ENCODE measurements at regions not wholly inside any gene's neighbourhood (a gene's known extent, or its start where the extent isn't known, plus 50 kb on each side); places are given as distances from the start of the nearest gene placed in this dataset.

DNA sequence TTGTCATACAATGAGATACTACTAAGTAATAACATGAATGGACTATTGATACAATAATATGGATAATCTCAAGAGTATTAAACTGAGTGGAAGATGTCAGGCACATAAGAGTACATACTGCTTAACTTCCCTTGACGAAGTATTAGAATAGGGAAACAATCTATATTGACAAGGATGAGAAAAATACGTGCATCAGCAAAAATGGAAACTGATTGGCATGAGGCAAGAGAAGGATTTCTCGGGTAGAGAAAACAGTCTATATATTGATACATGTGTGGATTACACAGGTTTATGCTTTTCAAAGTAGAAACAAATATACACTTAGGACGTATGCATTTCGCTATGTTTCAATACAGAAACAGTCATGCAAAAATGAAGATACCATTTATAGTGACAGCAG lies 57.4 kb downstream of the PRR20E start:
- DNase-seq = no peak

DNA sequence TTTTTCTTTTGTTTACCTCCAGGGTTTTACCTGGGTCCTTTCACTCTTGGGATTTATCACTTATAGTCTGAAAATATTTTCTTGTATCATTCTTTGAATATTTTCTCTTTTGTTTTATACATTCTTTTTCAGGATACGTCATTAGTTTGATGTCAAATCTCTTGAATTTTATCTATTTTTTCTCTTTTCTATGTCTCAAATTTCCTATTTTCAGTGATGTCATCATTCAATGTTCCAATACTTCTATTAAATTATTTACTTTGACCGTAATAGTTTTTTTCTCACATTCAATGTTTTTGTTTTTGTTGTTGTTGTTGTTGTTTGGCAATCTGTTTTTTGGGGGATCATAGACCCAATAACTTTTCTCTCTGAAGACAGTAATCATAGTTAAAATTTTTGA lies 83.5 kb downstream of the PRR20E start:
- DNase-seq = no peak

DNA sequence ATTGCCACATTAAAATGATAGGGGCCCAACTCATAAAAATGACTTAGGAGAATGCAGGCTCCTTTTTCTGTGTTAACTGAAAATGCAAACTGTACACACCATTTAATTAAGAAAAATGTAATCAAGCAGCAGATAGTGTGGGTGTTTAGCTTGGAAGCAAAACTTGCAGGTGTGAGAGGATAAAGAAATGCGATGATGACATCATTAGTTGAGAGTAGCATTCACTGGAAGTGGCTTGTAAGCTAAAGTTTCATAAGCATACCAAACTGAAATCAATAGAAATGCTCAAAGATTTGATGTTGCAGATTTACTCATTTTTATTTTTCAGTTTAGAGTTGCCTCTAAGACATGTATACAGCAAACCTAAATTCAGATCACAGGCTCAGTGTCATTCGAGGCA lies 86.6 kb downstream of the PRR20E start:
- no peak for DNase-seq

DNA sequence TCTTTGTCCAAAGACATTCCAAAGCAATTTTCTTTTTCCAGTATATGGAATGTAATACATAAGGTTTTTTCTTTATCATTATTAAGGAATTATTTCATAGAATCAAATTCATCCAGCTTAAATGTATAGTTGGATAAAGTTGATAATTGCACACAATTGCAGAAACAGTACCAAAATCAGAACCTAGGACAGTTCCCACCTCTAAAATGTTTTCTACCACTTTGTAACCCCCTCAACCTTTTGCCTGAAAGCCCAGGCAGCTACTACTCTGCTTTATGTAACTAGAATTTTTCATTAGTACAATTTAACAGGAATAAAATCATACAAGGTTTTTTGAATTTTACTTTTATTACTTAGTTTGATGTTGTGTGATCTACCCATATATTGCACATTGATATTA lies 98.0 kb downstream of the PRR20E start:
- no peak for DNase-seq

DNA sequence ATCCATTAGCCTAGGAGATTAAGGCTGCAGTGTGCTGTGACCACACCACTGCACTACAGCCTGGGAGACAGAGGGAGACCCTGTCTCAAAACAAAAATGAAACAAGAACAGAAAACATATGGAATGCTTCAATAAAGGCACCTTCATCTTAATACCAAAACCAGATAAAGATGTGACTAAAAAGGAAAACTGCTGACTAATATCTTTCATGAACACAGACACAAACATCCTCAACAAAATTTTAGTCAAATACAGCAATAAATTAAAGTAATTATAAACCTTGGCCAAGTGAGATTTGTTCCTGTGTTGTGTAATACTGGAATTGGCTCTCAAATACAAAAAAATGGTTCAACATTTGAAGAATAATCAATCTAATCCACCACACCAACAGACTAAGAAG lies 103.5 kb downstream of the PRR20E start:
- DNase-seq = no peak

DNA sequence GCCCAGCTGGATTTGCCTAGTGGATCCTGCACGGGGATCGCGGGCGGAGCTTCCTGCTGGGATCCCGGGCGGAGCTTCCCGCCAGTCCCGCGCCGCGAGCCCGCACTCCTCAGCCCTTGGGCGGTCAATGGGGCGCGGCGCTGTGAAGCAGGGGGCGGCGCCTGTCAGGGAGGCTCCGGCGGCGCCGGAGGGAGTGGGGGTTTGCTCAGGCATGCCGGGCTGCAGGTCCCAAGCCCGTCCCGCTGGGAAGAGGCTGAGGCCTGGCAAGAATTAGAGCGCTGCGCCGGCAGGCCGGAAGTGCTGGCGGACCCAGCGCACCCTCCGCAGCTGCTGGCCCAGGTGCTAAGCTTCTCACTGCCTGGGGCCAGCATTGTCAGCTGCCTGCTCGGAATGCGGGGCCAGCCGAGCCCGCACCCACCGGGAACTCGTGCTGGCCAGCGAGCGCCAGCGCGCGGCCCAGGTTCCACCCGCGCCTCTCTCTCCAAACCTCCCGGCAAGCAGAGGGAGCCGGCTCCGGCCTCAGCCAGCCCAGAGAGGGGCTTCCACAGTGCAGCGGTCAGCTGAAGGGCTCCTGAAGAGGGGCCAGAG lies 119.6 kb downstream of the PRR20E start:
- DNase-seq = no peak

DNA sequence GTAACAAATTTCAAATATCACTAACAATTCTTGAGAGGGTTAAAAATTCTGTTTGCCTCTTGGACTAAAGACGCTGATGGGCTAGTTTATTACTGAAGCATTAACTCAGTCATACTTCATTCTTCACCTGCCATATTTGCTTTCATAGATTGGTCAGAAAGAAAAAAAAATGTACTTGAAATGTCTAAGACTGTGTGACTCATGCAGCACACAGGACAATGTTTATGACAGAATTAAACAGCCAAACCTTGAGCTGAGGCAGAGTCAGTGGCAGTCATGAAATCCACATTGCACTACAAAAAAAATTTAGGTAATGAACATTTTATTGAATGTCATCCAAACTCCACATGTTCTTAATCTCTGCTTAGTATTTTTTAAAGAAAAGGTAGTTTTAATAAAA lies 135.6 kb downstream of the PRR20E start:
- DNase-seq = no peak

DNA sequence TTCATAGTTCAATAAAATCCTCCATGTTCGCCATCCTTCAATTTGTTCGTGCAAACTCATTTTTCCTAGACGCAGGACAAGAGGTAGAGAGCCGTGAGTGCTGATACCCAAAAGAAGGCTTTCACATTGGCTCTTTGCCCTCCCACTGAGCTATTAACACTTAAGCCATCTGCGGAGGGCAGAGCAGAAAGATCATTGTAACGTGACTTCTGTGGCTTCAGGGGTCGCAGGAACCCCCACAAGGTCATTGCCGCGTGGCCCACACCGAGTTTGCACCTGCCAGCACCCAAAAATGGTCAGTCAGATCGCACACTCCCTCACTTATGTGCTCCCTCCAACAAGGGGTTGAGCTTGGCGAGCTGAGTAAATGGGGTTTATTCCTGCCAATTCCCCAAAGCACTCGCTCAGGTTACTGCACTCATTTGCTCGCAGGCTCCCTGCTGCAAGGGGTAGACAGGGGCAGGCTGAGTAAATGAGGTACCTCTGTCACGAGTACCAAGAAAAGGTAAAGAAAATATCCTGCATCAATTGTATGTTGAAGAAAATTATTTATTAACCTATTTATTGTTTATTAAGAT lies 144.1 kb downstream of the PRR20E start:
- no peak for DNase-seq

DNA sequence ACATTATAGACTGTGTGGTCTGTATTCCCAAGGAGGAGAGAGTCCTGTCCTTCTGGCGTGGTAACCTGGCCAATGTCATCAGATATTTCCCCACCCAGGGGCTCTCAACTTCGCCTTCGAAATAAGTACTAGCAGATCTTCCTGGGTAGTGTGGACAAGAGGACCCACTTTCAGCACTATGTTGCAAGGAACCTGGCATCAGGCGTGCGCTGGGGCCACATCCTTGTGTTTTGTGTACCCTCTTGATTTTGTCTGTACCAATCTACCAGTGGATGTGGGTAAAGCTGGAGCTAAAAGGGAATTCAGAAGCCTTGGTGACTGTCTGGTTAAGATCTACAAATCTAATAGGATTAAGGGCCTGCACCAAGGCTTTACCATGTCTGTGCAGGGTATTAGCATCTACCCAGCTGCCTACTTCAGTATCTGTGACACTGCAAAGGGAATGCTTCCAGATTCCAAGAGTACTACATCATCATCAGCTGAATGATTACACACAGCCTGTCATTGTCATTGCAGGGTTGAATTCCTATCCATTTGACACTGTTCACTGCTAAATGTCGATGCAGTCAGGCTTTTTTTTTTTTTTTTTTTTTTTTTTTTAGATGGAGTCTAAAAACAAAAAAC lies 148.0 kb downstream of the PRR20E start:
- DNase-seq = no peak

DNA sequence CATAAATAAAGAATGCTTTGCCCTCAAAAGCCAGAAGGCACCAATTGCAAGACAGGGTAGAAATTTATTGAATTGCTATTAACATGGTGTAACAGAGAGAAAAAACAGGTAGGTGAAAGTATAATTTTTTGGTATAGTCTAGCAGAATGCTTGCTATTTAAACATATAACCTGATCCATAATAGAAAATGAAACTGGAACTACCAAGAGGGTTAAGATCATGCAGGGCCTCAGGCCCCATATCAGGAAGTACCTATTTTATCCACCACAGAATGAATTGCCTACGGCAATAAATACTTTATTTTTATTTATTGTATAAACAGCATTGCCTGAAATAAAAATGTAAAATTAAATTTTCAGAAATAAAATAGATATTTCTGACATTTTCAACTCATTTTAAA lies 159.5 kb downstream of the PRR20E start:
- no peak for DNase-seq

DNA sequence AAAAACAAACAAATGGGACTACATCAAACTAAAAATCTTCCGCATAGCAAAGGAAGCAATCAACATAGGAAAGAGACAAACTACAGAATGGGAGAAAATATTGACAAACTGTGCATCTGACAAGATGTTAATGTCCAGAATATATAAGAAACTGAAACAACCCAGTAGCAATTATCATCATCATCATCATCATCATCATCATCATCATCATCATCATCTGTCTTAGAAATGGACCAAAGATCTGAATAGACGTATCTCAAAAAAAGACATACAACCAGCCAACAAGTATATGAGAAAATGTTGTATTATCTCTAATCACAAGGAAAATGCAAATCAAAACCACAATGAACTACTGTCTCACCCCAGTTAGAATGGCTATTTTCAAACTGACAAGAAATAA lies 173.9 kb downstream of the PRR20E start:
- no peak for DNase-seq

DNA sequence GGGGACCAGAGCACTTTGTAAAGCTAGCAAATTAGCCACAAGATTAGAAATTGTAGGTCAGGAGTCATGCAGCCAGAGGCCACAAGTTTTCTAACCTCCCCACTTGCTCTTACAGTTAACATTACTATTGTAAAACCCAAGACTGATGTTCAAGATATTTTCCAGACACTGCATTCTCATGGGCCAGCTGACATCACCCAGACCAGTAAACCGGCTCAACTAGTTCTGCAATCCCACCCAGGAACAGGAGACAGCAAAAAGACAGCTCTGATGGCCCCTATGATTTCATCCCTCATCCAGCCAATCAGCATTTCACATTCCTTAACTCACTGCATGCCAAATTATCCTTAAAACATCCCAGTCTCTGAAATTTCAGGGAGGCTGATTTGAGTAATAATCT lies 178.5 kb downstream of the PRR20E start:
- no peak for DNase-seq

DNA sequence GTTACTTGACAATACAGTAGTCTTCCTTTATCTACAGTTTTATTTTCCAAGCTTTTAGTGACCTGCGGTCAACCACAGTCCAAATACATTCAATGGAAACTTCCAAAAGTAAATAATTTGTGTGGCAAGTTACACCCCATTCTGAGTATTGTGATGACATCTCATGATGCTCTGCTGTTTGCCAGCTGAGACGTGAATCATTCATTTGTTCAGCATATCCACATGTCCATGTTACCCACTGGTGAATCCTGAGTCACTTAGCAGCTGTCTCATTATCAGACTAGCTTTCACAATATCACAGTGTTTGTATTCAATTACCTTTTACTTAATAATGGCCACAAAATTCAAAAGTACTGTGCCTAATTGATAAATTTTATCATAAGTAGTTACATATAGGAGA lies 179.8 kb downstream of the PRR20E start:
- DNase-seq = no peak

DNA sequence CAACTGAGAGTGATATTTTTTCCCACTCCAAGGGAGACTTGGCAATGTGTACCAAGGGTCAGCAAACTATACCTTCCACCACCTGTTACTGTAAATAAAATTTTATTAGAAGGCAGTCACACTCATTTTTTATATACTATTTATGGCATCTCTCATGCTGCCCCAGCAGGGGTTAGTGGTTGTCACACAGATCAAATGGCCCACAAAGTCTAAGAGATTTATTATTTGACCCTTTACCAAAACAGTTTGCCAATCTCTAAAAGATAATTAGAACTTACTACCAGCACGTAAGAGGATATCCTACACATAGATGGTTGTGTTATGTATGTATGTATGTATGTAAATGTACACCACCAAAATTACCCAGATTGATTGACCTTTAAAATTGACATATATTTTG lies 185.1 kb downstream of the PRR20E start:
- DNase-seq = no peak

DNA sequence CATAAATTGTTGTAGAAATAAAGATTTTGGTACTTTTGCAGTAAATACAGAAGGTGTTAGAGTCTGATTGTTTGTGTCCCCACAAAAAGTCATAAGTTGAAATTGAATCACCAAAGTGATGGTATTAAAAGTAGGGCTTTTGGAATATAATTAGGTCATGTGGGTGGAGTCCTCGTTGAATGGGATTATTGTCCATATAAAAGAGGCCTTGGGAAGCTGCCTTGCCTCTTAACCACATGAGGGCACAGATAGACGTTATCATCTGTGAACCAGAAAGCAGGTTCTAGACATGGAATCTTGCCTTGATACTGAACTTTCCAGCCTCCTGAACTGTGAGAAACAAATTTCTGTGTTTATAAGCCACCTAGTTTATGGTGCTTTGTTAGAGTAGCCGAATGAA lies 186.8 kb downstream of the PRR20E start:
- no peak for DNase-seq

DNA sequence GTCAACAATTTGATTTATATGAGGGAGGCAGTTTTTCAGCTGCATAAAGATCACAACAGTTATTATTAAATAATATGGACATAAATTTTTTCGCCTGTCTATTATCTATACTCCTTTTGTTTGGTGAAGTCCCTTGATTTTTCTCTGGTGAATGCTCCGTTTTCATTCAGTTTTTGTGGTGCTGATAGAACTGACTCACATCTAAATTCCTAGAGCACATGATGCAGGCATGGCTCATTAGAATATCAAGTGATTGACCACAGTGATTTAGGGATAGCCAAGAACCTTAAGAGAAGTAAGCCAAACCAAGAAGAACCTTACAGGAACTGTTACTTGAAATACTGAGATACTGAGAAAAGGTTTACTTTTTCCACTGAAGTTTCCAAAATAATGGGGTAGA lies 208.9 kb downstream of the PRR20E start:
- DNase-seq = no peak

DNA sequence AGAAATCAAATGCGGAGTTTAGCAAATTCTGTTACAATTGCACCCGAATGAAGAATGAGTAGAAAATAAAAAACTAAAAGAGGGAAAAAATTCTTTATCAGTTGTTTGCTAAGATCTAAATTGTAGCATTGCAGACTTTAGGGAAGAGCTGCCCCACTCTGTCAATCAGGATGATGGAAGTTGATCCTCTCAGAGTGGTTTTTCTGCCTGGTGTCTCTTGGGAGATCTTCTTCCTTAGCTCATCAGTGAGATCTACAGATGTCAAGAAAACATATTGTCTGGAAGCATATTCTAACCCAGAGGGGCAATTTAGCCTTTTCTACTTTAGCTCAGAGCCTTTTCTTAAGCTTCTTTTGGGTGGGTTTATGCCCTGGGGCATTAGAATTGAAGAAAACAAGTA lies 223.2 kb upstream of the PCDH17 start:
- DNase-seq = no peak

DNA sequence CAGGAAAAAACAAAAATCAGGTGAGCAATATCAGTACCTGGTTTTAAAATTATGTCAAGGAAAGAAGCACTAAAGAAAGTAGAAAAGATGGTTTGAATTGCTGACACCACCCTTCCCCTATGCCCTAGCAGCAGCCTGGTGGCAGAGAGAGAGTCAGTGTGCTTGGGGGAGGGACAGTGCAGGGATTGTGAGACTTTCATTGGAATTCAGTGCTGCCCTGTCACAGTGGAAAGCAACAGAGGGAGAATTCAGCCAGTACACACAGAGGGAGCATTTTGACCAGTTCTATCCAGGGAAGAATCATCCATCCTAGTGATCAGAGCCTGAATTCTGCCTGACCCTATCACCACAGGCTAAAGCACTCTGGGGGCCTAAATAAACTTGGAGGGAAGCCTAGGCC lies 222.4 kb upstream of the PCDH17 start:
- no peak for DNase-seq

DNA sequence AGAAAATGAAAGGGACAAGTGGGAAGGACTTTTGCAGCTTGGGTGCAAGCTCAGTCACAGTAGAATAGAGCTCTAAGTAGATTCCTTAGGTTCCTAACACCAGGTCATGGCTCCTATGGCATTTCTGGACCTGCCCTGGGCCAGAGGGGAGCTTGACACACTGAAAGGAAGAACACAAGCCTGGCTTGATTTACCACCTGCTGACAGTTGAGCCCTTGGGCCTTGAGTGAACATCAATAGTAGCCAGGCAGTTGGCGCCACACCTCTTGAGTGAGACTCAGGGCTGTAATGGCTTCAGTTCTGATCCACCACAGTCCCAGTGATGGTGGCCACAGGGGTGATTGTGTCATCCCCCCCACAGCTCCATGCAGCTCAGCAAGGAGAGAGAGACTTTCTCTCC lies 221.9 kb upstream of the PCDH17 start:
- peak in 1 of 2 experiments; percentile 0 for DNase-seq

DNA sequence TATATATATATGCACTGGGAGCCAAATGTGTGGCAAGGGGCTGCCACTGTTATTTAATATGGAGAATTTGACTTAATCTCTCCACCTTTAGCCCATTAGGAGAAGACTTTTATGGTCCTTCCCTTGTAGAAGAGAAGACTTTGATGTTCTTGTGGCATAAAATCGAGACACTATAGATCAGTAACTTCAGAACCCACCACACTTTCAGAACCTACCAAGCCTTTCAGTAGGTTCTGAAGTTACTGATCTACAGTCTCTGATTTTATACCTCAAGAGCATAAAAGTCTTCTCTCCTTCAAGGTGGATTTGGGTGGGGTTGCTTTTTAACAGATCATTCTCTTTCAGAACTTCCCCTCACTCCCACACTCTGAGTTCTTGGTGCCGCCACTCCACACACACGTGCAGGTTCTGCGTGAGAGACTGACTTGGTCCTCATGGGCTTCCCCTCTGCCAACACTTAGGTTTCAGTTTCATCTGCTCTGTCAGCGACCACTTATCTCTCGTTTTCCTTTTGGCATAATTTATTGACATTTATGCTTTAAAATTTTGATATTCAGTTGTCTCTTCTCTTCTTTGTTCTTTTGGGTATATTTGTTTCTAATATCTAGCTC lies 213.4 kb upstream of the PCDH17 start:
- no peak for DNase-seq

DNA sequence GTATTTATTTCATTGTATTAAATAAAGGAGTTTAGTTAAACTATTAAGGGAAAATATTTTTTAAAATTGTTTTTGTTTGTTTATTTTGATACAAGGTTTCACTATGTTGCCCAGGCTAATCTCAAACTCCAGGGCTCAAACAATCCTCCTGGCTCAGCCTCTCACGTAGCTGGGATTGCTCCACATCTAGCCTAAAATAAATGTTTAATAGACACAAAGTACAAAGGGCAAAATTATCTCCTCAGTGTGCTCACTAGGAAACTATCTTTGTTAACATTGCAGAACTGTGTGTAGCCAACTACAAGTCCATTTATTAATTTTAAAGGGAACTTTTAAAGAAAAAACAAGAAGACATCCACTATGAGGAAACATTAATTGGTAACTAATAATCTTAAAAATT lies 207.2 kb upstream of the PCDH17 start:
- DNase-seq = no peak

DNA sequence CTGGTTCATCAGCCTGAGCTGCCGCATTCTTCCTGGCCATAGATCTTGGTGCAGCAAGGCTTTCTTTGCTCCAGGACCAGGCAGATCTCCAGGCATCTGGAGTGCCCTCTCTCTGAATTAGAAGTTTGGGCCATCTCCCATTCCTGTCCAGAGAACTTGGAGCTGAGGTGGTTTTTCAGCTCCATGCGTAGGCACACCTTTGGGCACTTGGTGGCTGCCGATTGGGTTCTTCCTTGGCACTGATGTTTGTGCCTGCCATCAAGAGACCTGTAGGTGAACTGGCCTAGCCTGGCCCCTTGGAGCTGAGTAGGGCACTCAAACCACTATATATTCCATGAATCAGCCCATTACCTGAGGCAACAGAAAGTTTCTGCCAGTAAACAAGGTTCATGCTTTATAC lies 206.0 kb upstream of the PCDH17 start:
- DNase-seq = no peak

DNA sequence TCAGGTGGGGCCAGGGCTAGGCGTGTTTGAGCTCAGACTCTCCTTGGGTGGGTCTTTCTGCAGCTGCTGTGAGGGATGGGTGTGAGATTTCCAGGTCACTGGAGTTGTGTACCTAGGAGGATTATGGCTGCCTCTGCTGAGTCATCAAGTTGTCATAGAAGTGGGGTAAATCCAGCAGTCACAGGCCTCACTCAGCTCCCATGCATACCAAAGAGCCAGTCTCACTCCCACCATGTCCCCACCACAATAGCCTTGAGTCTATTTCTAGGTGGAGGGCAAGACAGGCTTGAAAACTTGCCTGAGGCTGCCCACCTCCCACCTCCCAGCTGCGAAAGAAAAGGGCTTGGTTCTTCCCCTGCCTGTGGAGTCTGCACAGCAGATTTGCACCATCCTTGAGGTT lies 194.0 kb upstream of the PCDH17 start:
- no peak for DNase-seq

DNA sequence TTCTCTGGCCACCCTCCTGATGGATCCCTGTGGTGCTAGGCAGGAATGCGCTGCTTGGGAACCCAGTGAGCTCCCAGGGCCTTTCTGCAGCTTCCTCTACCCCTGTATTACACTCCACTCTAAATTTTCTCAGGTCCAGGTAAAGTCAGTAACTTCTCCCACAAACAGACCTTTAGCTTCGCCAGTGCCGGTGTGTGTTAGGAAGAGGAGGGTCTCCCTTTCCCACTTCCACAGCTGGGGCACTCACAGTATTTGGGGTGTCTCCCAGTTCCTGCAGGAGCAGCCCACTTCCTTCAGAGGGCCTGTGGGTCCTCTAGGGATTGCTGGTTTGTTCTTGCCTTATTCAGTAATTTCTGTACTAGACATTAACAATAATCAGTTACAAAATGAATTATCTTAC lies 193.5 kb upstream of the PCDH17 start:
- DNase-seq = no peak

DNA sequence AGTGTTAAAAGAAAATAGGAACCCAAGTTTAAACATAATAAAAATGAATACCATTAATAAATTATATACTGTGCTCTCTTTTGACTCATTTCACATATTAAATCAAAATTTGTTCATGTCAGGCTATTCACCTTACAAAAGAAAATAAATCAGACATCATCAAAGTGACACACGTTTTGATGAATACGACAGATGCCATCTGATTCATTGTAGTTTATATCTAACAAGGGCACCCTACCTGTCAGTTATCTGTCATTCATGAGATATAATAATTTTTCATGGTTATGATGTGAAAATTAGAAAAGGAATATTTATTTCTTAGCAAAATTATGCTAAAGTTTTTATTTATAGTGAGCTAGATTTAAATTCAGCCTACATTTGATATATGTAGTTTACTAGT lies 188.1 kb upstream of the PCDH17 start:
- DNase-seq = no peak
